Activated T-helper 2 cell treated with anti-CD3 and anti-CD28 coated beads, Interferon-gamma antibody, Interleukin-2, Interleukin-4, amounts not matched to agents 10 μg/mL and 5 μg/mL and 100 μg/mL, durations not matched to agents 14 hours and 24 hours and 36 hours (primary cell): ENCODE measurements at regions not wholly inside any gene's neighbourhood (a gene's known extent, or its start where the extent isn't known, plus 50 kb on each side); places are given as distances from the start of the nearest gene placed in this dataset.

Source experiments
- DNase-seq: peaks from one replicate; pipeline ENCODE4 v3.0.0; 2021; ENCODE audit warnings: low spot score
- H3K27ac Mint-ChIP-seq: one replicate; pipeline ENCODE4 v1.8.0; 2021; ENCODE audit warnings: mixed read lengths
- H3K27me3 Mint-ChIP-seq: one replicate; pipeline ENCODE4 v1.8.0; 2021; ENCODE audit warnings: low read depth, mixed read lengths
- H3K36me3 Mint-ChIP-seq: one replicate; pipeline ENCODE4 v1.8.0; 2021; ENCODE audit warnings: low read depth, mixed read lengths
- H3K4me1 Mint-ChIP-seq: one replicate; pipeline ENCODE4 v1.8.0; 2021; ENCODE audit warnings: low read depth, mixed read lengths
- H3K4me3 Mint-ChIP-seq: one replicate; pipeline ENCODE4 v1.8.0; 2021; ENCODE audit warnings: low read depth, mild to moderate bottlenecking, moderate library complexity, mixed read lengths
- H3K9me3 Mint-ChIP-seq: one replicate; pipeline ENCODE4 v1.8.0; 2021; ENCODE audit warnings: mixed read lengths
- intact Hi-C: fragments of 100-400 bp; cut with micrococcal nuclease; formaldehyde crosslinking; loops from one replicate; pipeline ENCODE4 v1.15.1; 2023

DNA sequence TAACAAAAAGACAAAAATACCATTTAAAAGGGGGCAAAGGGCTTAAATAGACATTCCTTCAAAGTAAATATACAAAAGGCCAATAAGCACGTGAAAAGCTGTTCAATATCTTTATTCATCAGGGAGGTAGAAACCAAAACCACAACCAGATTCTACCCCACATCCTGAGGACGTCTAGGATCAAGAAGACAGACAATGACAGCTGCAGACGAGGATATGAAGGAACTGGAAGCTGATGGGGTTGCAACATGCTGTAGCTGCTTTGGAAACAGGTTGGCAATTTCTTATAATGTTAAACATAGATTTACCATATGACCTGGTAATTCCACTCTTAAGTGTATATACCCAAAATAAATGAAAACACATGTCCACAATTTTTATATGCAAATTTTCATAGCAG is 85.1 kb upstream of the C14orf180 start:
- no peaks in the 10 kb centered on the region for H3K4me1 Mint-ChIP-seq
- peaks cover 14% of the 10 kb centered on the region for H3K27me3 Mint-ChIP-seq
- no peak overlapping the region for H3K27ac Mint-ChIP-seq
- H3K9me3 Mint-ChIP-seq: no peaks in the 10 kb centered on the region
- no peak for DNase-seq
- intact Hi-C loops: no loop called here
- H3K36me3 Mint-ChIP-seq: no peaks in the 10 kb centered on the region
- H3K4me3 Mint-ChIP-seq: no peak overlapping the region

DNA sequence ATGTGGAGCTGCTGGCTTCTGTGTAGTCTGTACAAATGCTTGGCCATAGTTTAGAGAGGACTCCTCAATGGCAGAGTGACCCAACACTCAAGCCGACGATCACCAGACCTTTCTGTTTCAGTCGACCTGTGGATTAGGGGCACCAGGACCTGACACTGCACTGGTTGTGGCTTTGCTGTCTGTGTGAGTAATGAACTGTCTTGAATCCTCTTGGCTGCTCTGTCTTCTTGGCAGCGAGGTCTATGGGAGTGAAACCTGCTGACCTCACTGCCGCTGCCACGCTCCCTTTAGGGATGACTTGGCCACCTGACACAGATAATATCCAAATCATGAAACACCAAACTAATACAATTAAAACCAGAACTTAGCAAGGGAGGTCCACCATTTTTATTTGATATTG is 83.5 kb upstream of the C14orf180 start:
- H3K36me3 Mint-ChIP-seq: no peaks in the 10 kb centered on the region
- intact Hi-C loops: no loop called here
- no peak overlapping the region for H3K27ac Mint-ChIP-seq
- DNase-seq: no peak
- no peak overlapping the region for H3K4me3 Mint-ChIP-seq
- H3K4me1 Mint-ChIP-seq: no peaks in the 10 kb centered on the region
- H3K27me3 Mint-ChIP-seq: peaks cover 11% of the 10 kb centered on the region
- no peaks in the 10 kb centered on the region for H3K9me3 Mint-ChIP-seq

DNA sequence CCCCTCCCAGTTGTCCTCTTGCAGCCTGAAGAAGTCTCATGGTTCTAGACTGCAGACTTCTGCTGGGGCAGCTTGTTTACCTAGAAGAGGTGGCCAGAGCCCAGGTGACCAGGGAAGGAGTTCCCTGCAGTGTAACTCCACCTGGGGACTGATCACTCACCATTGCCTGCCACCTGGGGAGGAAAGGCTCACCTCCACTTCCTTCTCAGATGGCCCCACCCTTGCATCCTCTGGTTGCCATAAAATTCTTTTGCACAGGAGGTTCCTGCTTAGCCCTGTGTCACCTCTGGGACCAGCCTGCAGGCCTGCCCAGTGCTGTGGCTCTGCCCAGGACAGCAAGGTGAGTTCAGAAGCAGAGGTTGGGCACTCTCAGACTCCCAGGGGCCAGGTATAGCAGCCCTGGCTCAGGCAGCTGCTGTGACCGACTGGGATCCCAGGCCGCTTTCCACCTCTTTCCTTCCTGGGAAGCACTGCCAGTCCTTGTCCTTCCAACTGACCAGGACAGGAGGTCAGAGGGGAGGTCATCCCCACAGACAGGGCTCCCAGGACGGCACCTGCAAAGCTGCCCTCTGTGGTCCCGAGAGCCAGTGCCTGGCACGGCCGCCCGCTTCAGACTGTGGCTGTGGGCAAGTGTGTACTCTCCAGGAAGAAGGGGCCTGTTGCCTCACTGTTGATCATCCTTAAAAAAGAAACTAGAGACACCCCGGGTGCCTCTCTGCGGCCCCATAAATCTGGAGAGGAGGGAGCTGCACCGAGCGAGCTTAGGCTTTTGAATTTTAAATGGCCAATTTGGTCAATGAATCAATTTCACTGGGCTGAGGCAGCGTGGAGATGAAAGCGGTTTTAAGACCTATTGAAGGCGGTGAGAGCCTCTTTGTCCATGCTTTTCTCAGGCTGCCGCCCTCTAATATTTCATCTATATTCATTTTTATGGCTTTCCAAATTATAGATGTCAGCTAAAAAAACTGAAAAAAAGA is 79.5 kb upstream of the C14orf180 start:
- no peak overlapping the region for H3K4me3 Mint-ChIP-seq
- H3K27me3 Mint-ChIP-seq: peaks cover 4% of the 10 kb centered on the region
- no peak for DNase-seq
- H3K27ac Mint-ChIP-seq: no peak overlapping the region
- H3K9me3 Mint-ChIP-seq: peaks cover 10% of the 10 kb centered on the region
- intact Hi-C loops: no loop called here
- no peaks in the 10 kb centered on the region for H3K4me1 Mint-ChIP-seq
- H3K36me3 Mint-ChIP-seq: no peaks in the 10 kb centered on the region

GRCh38 chr14:104502060-104502459 is 77.5 kb upstream of the C14orf180 start:
- DNase-seq: no peak
- no peaks in the 10 kb centered on the region for H3K36me3 Mint-ChIP-seq
- no peaks in the 10 kb centered on the region for H3K4me1 Mint-ChIP-seq
- H3K9me3 Mint-ChIP-seq: peaks cover 10% of the 10 kb centered on the region
- H3K27me3 Mint-ChIP-seq: no peaks in the 10 kb centered on the region
- no peak overlapping the region for H3K27ac Mint-ChIP-seq
- H3K4me3 Mint-ChIP-seq: no peak overlapping the region
- intact Hi-C loops: no loop called here

GRCh38 chr14:104503691-104504090 is 75.9 kb upstream of the C14orf180 start:
- intact Hi-C loops: no loop called here
- Mint-ChIP-seq H3K4me3 (no peak overlapping the region), H3K27me3 (no peaks in the 10 kb centered on the region), H3K36me3 (no peaks in the 10 kb centered on the region), H3K27ac (no peak overlapping the region), H3K4me1 (no peaks in the 10 kb centered on the region), H3K9me3 (peaks cover 10% of the 10 kb centered on the region)
- no peak for DNase-seq

- intact Hi-C loops: no loop called here
- Mint-ChIP-seq H3K27ac (no peak overlapping the region), H3K36me3 (no peaks in the 10 kb centered on the region), H3K4me1 (no peaks in the 10 kb centered on the region), H3K27me3 (no peaks in the 10 kb centered on the region), H3K4me3 (no peak overlapping the region), H3K9me3 (peaks cover 10% of the 10 kb centered on the region)
- no peak for DNase-seq
These were observed 75.3 kb upstream of the C14orf180 start for GRCh38 chr14:104504172-104504735.

DNA sequence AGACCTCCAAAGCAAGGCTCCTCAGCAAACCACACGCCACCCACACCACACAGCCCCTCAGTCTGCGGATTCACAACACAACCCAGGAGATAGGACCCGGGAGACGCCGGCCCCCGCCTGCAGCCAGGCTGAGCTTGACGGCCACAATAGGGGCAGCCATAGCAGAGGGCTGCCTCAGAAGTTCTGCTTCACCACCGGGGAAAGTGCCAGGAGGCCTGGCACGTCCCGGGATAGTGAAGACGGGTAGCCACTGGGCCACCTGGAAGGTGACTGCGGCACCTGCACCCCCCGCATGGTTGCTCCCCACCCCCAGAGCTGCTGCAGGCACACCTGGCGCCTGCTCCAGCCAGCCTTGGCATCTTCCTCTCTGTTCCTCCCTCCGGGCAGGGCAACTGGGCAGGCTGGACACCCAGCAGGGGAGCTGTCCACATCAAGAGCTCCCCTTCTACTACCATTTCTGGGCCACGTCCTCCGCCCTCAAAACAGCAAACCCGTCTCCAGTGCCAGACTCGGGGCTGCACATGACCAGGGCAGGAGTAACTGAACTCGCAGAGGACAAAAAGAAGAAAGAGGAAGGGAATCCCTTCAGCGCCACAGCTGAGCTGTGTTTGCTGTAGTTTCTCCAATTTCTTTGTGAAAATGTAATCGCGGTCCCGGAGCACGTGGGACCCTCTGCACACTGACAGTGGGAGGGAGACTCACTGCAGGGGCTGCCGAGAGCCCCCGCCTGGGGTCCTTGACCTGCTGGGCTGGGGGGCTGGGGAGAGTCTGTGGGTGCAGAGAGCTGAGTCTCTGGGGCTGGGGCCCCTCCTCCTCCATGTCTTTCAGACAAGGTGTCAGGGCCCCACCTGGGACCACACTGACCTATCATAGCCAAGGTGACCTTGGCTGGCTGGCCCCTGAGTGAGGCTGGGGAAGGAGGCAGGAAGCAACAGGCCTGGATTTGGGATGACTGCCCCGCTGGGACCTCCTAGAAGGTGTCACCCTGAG is 74.2 kb upstream of the C14orf180 start:
- intact Hi-C loops: no loop called here
- Mint-ChIP-seq H3K4me1 (no peaks in the 10 kb centered on the region), H3K27me3 (no peaks in the 10 kb centered on the region), H3K9me3 (peaks cover 10% of the 10 kb centered on the region), H3K36me3 (no peaks in the 10 kb centered on the region), H3K27ac (no peak overlapping the region), H3K4me3 (no peak overlapping the region)
- no peak for DNase-seq

DNA sequence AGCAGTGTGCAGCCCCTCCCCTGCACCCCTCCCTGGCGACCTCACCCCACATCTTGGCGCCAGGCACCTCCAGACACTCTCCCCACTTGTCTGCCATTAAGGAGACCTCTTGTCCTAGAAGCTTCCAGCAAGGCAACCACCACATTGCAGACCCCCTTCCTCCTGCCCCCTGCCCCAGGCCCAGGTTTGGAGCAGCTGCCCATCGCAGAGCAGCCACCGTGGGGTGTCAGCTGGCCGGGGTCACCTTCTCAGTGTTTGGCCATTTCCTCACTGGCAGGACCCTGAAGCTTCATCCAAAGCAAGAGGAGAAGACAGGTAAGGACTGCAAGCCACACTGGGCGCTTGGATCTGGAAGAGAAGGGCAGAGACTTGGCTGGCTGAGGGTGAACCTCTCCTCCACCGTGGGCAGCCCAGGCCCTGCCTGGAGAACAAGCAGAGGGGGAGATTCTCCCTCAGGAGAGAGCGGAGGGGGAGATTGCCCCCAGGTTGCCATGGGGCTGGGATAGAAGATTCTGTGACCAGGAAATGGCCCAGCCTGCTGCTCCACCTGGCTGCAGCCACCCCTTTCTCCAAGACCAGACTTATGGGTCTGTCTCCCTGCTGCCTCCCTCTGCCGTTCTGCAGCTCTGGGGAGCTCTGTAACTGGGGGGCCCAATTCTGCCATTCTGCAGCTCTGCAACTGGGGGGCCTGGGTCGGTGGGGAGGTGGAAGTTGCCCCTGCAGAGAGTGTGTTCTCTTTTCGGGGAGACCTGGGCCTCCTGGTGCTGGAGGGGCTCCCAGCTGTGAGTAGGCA is 72.9 kb upstream of the C14orf180 start:
- no peaks in the 10 kb centered on the region for H3K4me1 Mint-ChIP-seq
- no peak overlapping the region for H3K4me3 Mint-ChIP-seq
- H3K27me3 Mint-ChIP-seq: no peaks in the 10 kb centered on the region
- peaks cover 10% of the 10 kb centered on the region for H3K9me3 Mint-ChIP-seq
- no peak overlapping the region for H3K27ac Mint-ChIP-seq
- H3K36me3 Mint-ChIP-seq: no peaks in the 10 kb centered on the region
- intact Hi-C loops: no loop called here
- no peak for DNase-seq

- Mint-ChIP-seq H3K4me1 (no peaks in the 10 kb centered on the region), H3K36me3 (no peaks in the 10 kb centered on the region), H3K27me3 (no peaks in the 10 kb centered on the region), H3K9me3 (peaks cover 4% of the 10 kb centered on the region), H3K4me3 (no peak overlapping the region), H3K27ac (no peak overlapping the region)
- no peak for DNase-seq
- intact Hi-C loops: no loop called here
These were observed 72.1 kb upstream of the C14orf180 start for GRCh38 chr14:104507443-104507842.

- Mint-ChIP-seq H3K27me3 (no peaks in the 10 kb centered on the region), H3K4me1 (no peaks in the 10 kb centered on the region), H3K9me3 (no peaks in the 10 kb centered on the region), H3K27ac (no peak overlapping the region), H3K36me3 (no peaks in the 10 kb centered on the region), H3K4me3 (no peak overlapping the region)
- intact Hi-C loops: no loop called here
- DNase-seq: no peak
These were observed 69.9 kb upstream of the C14orf180 start for GRCh38 chr14:104509673-104510072.

DNA sequence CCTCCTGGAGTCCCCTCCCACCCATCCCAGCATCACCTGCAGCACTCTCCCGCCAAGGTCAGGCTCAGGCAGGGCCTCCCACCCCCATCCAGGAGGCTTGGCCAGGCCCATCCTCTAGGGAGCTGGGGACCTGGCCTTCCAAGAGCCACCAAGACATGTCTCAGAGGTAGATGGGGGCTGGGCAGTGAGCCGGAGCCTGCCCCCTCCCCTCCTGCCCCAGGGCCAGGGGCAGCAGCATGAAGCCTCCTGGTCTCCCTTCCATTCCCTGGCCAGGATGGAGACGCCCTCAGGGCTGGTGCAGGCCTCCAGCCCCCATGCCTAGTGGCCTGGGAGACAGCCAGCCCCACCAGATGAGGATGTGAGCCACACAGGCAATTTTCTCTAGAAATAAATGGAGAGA is 69.3 kb upstream of the C14orf180 start:
- Mint-ChIP-seq H3K27me3 (no peaks in the 10 kb centered on the region), H3K36me3 (no peaks in the 10 kb centered on the region), H3K4me1 (no peaks in the 10 kb centered on the region), H3K9me3 (no peaks in the 10 kb centered on the region), H3K4me3 (no peak overlapping the region), H3K27ac (no peak overlapping the region)
- intact Hi-C loops: no loop called here
- DNase-seq: no peak
